ENCODE measurements at regions not wholly inside any gene's neighbourhood (a gene's known extent, or its start where the extent isn't known, plus 50 kb on each side); places are given as distances from the start of the nearest gene placed in this dataset.

- DNase-seq = peak; percentile 79
Measured at GRCh38 chr4:182969651-182970279, 52.6 kb upstream of the DCTD start.

GRCh38 chr4:182968917-182969650 is 51.9 kb upstream of the DCTD start:
- peak in 1 of 2 experiments; percentile 22 for DNase-seq

- DNase-seq = no peak
Measured at GRCh38 chr4:182967403-182967802, 50.2 kb upstream of the DCTD start.

Data from Kasumi-1 (cell line).